ENCODE measurements at regions not wholly inside any gene's neighbourhood (a gene's known extent, or its start where the extent isn't known, plus 50 kb on each side); places are given as distances from the start of the nearest gene placed in this dataset.

DNA sequence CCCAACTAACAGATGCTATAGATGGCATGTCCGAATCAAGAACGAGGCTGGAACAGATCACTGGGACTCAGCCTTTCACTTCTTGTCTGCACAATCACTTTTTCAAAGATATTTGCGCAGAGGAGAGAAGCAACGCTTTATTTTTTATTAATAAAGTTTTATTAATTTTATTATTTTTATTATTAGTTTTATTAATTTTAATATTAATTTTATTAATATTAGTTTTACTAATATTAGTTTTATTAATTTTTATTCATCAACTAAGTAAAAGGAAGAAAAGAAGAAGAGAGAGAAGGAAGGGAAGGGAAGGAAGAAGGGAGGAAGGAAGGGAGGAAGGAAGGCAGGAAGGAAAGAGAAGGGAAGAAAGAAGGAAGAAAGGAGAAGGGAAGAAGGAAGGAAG is 236.4 kb upstream of the HHIP start:
- TF ChIP-seq, protein P1, sequence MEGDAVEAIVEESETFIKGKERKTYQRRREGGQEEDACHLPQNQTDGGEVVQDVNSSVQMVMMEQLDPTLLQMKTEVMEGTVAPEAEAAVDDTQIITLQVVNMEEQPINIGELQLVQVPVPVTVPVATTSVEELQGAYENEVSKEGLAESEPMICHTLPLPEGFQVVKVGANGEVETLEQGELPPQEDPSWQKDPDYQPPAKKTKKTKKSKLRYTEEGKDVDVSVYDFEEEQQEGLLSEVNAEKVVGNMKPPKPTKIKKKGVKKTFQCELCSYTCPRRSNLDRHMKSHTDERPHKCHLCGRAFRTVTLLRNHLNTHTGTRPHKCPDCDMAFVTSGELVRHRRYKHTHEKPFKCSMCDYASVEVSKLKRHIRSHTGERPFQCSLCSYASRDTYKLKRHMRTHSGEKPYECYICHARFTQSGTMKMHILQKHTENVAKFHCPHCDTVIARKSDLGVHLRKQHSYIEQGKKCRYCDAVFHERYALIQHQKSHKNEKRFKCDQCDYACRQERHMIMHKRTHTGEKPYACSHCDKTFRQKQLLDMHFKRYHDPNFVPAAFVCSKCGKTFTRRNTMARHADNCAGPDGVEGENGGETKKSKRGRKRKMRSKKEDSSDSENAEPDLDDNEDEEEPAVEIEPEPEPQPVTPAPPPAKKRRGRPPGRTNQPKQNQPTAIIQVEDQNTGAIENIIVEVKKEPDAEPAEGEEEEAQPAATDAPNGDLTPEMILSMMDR (conservative IDR thresholded peaks at IDR 0.05; ENCODE audit: control insufficient read depth, insufficient read depth, low read depth, low read length), result no peak
- DNase-seq (ENCODE audit: low read depth), result no peak
- H3K4me3 ChIP-seq (ENCODE audit: control insufficient read depth, low read depth, low read length), result no peak overlapping the region

DNA sequence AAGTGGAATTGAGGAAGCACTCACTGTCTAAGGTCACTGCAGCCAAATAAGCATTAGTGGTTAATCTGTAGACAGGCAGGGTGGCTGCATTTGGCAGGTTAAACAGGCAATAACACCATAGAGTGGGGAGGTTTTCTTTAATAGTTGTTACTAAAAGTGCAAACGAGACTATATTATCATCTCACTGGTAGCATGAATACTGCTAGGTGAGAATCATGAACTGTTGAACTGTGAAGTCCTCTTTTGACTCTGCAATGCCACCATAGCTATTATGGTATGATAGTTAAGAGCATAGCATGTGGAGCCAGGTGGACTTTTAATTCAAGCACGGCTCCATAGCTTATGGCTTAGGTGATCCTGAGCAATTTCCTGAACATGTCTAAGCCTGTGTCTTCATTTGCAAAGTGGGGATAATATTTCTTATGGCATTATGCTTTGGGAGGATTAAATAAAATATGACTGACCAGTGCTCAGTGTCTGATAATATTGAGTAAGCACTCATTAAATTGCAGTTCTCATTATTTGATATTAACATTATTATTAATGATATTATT is 235.6 kb upstream of the HHIP start:
- no peak overlapping the region for H3K4me3 ChIP-seq (ENCODE audit: control insufficient read depth, low read depth, low read length)
- DNase-seq (ENCODE audit: low read depth), result no peak
- TF ChIP-seq, protein P1 (conservative IDR thresholded peaks at IDR 0.05; ENCODE audit: control insufficient read depth, insufficient read depth, low read depth, low read length), result no peak

DNA sequence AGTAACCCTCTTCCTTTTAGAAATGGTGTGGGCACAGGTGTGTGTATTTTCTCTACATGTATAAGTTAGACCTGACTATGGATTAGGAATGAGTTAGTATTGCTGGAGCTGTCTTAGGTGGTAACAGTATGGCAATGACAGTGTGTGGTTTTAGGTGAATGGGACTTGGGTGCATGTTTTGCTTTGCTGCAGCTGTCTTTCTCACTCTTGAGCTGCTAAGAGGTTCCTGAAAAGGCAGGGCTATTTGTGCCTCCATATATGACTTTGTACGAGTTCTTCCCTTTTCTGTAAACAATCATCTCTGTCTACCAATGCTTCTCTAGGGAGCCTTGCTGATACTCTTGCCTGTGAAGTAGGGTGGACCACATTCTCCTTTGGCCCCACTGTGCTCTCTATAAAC is 234.8 kb upstream of the HHIP start:
- no peak for DNase-seq (ENCODE audit: low read depth)
- H3K4me3 ChIP-seq (ENCODE audit: control insufficient read depth, low read depth, low read length), result no peak overlapping the region
- TF ChIP-seq, protein P1 (conservative IDR thresholded peaks at IDR 0.05; ENCODE audit: control insufficient read depth, insufficient read depth, low read depth, low read length), result no peak

DNA sequence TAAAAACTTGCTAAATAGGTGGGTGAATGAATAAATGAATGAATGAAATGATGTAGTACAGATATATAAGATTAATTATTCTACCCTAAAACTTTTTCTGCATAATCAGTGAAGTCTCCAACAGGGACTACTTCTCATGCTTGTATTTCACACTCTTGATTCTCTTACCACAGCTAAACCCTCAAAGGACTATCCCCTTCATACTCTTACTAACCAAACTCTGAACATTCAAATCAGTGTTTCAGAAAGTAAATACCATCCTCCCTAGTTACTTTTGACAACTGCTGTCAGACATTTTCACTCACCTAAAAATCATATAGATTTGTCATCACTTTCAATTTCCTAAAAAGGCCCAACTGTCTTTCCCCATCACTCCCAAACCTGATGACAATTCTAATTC is 234.3 kb upstream of the HHIP start:
- no peak for DNase-seq (ENCODE audit: low read depth)
- H3K4me3 ChIP-seq (ENCODE audit: control insufficient read depth, low read depth, low read length), result no peak overlapping the region
- TF ChIP-seq, protein P1 (conservative IDR thresholded peaks at IDR 0.05; ENCODE audit: control insufficient read depth, insufficient read depth, low read depth, low read length), result no peak

DNA sequence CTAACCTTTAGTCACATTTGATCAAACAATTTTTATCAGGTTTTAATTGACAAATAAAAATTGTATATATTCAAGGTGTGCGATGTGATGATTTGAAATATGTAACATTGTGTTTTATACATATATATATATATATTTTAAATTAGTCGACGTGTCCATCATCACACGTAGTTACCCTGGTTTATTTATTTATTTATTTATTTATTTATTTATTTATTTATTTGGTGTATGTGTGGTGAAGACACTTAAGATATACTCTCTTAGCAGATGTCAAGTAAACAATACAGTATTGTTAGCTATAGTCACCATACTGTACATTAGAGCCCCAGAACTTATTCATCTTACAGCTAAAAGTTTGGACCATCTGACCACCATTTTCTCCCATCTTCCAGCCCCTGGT is 224.9 kb upstream of the HHIP start:
- TF ChIP-seq, protein P1 (conservative IDR thresholded peaks at IDR 0.05; ENCODE audit: control insufficient read depth, insufficient read depth, low read depth, low read length), result no peak
- DNase-seq (ENCODE audit: low read depth), result no peak
- H3K4me3 ChIP-seq (ENCODE audit: control insufficient read depth, low read depth, low read length), result no peak overlapping the region

DNA sequence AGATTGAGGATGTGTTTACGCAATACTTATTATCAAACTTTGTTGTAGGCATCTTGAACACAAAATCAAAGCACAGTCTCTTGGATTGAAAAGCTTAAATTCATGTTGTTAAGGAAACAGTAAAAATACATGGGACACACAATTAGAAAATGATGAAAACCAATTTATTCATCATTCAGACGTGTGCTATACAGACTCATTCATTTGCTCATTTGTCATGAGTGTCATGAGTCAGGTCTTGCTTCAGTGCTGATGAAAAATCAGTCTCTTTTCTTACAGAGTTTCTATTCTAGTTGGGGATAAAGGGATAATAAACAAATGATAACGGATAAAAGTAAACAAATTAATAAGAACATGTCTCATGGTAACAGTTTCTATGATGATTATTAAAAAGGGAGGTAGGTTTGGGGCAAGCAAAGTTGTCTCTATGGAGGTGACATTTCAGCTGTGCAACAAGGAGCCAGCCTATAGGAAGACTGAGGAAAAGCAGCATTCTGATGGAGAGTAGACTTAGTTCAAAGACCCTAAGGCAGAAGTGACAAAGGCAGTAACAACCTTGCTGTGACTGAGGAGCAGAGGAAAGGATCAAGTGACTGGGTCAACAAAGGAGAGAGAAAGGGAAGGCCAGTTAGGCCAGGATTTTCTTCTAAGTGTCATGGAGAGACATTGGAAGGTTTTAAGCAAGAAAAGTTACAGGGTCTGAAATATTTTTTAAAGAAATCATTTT is 224.0 kb upstream of the HHIP start:
- H3K4me3 ChIP-seq (ENCODE audit: control insufficient read depth, low read depth, low read length), result no peak overlapping the region
- TF ChIP-seq, protein P1 (conservative IDR thresholded peaks at IDR 0.05; ENCODE audit: control insufficient read depth, insufficient read depth, low read depth, low read length), result no peak
- peak; percentile 7 for DNase-seq (ENCODE audit: low read depth)

All from fibroblast of mammary gland (primary cell).